Activated T-cell treated with anti-CD3 and anti-CD28 coated beads for 24 hours (primary cell): ENCODE measurements at regions not wholly inside any gene's neighbourhood (a gene's known extent, or its start where the extent isn't known, plus 50 kb on each side); places are given as distances from the start of the nearest gene placed in this dataset.
"Not testable (repeated sequence)": the region's sequence is repeated elsewhere in the genome, so short reads cannot be mapped to it uniquely, and the experiment has no call there.

Experiments used
- DNase-seq: peaks from one replicate; pipeline ENCODE4 v3.0.0-alpha.2; 2020; ENCODE audit warnings: low read depth

DNA sequence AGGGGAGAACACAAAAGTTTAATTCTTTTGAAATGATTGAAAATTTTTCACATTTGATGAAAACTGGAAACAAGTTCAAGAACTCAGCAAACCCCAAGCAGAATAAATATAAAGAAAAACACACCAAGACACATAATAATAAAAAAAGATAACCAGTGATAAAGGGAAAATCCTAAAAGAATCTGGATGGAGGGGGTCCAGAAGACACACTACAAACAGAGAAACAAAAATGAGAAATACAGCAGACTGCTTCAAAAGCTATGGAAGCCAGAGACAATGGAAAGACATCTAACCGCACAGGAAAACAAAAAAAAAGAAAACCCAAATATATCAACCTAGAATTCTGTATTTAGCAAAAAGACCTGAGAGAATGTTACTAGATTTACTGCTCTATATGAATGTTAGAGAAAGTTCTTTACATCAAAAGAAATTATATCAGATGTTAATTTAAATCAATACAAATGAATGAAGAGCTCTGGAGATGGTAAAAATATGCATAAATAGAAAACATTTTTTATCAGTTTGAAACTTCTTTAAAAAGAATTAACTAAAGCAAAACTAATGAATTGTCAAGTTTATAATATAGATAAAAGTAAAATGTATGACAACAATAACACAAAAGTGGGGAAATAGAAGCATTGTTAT, 310.7 kb upstream of the PREP start:
- no peak for DNase-seq

DNA sequence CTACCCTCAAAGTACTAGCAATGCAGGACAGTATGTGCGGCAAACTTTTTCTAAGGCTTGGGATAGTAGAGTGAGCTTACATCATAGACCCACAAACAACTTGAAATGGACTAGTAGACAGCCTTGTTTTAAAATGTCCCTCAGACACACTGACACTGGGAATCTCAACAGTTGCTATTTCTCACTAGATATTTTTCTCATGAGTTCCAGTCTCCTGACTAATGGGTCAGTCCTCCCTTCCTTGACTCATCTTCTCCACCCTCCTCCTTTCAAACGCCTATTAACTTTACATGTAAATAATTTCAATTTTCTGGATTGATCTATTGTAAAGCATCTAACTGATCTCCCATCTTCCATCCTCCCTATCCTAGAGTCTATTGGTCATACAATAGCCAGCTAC, 308.3 kb upstream of the PREP start:
- DNase-seq = no peak

DNA sequence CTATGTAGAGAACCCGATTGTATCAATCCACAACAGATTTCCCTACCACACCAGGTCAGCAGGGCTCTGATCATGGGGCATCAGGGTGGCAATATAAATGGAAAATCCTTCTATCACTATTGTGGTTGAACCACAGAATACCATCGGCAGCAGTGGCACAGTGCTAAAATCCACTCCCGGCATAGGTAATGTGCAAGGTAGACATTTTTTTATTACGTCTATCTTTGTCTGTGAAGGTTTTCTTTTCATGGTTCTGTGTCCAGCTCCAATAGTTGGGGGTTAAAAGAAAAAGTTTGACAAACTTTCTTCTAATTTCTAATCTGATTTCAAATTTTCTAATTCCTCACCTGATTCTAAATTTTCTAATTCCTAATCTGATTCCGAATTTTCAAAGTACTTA, 302.7 kb upstream of the PREP start:
- no peak for DNase-seq

DNA sequence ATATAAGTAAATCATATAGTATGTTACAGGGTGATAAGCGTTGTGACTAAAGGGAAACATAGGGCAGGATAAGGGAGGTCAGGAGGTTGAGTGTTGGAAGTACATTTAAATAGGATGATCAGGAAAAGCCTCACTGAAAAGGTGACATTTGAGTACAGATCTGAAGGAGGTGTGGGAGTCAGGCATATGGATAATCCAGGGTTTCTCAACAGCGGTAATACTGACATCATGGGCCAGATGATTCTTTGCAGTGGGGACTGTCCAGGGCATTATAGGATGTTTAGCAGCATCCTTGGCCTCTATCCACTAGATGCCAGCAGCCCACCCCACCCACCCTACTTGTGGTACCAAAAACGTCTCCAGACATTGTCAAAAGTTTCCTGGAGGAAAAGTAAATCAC, 292.6 kb upstream of the PREP start:
- DNase-seq = no peak

DNA sequence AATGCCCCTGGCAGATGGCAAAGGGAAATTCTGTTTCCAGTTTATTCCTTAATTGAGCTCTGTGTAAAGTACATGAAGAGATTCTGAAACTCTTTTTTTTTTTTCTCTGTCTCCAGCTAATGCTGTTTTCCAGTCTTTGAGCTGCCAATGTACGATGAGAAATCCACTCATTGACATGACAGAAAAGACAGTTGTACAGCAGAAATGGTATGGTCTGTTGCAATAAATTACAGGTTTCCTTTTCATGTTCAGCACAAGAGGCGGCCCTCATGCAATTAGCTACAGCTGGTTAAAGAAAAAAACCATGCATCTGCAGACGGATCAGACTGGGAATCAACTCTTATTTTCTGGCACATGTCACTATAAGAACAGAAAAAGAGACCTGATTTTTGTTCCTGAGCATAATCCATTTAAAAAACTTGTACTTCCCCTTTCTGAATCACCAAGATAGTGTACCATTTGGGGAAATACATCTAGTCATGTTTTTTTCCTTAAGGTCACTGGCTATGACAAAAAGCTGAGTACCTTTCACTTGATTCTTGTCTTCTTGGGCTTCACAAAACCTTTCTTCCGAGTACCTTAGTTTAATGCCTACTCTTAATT, 289.8 kb upstream of the PREP start:
- no peak for DNase-seq

DNA sequence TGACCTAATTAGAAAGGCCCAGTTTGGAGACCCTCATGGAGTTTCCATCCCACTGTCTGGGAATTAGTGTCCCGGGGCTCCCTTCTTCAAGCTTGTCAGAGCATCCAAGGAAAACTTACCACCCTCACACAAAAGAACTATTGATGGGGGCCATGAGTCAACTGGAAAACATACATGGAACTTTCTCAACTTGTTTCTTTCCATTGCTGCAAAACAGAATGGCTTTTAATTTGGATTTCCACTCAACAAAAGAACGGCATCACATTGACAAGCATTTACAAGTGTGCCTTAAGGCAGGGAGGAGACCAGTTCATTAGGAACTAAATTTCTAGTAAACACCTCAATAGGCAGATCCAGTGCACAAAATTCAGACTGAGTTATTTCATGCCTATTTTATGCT, 289.1 kb upstream of the PREP start:
- no peak for DNase-seq

DNA sequence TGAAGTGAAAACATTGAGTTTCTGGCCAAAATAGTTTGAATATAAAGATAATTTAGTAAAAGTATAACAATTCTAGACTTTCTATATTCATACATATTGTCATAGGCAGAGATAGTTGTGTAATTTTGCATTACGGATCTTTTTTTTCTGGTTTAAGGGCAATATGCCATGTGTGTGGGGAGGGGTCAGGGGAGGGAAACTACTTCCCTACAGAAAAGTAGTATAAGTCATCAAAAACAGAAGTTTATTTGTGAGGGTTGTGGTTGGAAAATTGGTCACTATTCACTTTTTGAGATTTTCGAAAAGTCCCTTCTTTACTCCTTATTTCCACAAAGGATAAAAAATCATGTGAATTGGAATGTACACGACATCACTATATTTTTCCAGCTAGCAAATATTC, 288.2 kb upstream of the PREP start:
- DNase-seq = no peak

DNA sequence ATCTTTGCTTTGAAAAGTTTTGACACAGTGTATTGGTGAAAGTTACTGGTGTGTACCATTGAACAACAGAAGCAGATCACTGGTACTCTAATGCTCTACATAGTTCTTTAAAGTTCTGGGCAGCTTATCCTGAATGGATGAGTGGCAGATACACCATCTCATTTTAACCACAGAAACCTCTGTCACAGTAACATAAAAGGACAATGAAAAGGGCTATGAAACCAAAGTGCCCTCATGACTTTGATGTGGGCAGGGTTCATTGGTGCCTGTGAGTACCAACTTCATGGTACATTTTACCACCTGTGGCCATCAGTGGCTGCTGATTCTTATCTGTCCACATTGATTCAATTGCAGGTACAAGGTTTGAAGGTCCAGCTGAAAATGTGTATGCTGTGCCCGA, 285.7 kb upstream of the PREP start:
- no peak for DNase-seq

DNA sequence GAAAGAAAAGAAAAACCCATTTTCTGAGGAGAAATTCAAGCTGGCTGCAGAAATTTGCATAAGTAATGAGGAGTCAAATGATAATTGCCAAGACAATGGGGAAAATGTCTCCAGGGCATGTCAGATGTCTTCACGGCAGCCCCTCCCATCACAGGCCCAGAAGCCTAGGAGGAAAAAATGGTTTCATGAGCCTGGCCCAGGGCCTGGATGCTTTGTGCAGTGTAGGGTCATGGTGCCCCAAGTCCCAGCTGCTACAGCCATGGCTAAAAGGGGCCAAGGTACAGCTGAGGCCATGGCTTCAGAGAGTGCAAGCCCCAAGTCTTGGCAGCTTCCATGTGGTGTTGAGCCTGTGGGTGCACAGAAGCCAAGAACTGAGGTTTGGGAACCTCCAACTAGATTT, 283.9 kb upstream of the PREP start:
- DNase-seq = not testable (repeated sequence)

DNA sequence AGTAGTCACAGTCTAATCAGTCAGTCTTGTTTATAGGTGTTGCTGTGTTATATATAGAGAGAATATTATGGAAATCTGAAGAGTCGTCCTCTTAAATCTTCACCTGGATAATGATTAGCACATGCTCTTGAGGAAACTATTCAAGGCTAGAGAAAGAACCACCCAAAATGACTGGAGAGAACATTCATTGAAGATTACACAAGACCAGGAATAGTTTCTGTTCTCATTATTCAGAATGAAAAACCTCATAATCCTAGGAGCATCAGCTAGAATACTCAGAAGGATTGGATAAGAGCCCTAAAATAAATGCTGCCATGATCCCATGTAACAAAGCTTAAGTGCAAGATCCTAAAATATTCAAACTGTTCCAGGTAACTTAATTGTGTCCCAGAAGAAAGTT, 278.2 kb upstream of the PREP start:
- no peak for DNase-seq

DNA sequence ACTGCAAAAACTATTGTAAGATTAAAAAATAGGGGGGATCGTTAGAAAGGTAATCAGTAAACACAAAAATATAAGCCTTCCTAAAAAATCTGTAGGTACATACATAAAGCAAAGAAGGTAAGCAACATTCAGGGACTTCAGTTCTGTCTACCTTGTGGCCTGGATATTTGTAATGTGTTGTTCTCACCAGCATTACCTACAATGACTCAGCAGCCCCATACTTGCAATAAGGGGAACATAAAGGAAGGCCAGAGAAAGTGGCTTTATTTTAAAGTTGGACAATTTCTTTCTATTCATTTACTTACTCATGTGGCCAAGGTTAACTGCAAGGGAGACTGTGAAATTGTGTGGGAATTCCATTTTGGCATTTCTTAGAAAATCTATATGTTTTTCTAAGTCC, 277.2 kb upstream of the PREP start:
- no peak for DNase-seq

DNA sequence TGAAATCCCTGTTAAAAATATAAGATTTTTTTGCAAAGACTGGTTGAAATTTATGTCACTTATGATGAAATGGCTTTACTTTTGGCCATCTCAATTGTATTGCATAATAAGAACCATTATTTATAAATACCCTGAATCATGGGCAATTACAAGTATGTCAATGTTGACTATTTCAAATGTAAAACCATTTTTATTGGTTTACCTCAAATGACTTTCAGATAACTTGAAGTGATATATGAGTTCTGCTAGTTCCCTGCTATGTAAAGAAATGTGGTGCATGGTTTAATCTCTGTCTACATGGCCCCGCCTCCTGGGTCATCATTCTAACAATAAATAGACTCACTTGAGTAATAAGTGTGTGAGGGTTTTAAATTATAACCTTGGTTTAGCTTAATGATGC, 275.6 kb upstream of the PREP start:
- no peak for DNase-seq

DNA sequence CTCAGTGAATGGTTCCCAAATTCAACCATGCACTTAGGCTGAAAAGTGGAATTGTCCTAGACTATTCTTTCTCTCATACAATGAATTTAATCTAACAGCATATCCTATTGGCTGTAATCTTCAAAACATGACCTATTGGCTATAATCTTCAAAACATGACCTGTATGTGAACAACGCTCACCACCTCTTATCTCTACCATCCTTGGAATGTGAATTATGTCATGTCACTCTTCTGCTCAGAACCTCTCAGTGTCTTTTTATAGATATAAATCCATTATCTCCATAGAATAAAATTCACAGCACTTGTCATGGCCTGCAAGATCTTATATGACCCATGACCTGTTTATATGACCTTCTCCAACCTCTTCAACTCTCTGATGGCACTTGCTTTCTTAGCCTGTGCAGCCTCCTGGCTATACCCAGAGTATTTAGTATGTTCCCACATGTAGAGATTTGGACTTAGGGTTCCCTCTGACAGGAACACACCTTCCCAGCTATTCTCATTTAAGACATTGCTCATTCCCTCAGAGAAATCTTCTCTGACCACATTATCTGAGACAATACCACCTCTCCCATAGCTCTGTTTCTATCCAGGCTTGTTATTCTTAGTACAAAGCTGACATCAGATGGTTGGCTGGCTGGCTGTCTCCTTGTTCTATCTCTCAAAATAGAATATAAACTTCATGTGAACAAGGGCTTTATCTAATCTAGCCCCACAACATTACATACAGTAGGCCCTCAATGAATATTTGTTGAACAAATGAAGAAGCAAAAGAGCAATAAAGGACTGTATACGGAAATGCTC, 275.0 kb upstream of the PREP start:
- DNase-seq = no peak

DNA sequence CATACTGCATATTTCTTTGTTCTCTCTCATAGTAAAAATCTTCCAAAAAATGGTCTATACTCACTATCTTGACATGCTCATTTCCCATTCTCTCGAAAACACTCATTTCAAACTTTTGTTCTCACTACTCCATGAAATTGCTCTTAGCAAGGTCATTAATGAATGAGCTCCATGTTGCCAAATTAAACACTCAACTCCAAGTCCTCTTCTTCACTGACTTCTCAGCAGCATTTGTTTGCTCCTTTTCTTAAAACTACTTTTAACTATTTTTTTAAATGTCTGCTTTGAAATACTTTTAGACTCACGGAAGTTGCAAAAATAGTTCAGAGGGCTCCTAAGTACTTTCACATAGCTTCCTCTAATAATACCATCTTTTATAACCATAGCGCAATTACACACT, 274.0 kb upstream of the PREP start:
- DNase-seq = no peak

DNA sequence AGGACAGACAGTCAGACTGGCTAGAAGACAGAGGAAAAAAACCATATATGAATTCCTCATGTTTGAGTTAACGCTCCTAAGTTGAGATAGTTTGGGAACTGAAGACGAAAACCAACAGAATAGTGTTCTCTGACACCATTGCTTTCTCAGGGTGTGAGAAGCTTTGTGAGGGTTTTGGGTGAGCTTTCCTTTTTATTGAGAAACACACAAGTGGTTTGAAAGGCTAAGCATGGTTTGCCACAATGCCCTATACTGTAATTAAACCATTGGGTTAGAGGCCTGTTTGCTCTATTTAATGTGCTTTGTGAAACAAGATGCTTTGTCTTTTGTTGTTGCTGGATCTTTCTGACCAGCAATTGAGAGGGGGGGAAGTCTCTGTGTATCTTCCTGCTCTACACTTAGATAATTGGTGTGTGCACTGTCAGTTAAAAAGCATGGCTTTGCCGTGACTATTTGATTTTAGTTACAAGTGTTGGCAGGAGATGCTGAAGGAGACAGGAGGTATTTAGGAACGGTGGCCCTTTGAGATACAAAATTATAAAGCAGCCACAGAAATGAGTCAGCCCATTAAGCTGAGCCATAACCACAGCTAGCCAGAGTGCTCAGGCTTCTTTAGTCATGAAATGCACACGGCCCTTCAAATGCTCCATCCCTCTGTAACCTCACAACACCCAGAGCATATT, 273.0 kb upstream of the PREP start:
- DNase-seq = no peak

DNA sequence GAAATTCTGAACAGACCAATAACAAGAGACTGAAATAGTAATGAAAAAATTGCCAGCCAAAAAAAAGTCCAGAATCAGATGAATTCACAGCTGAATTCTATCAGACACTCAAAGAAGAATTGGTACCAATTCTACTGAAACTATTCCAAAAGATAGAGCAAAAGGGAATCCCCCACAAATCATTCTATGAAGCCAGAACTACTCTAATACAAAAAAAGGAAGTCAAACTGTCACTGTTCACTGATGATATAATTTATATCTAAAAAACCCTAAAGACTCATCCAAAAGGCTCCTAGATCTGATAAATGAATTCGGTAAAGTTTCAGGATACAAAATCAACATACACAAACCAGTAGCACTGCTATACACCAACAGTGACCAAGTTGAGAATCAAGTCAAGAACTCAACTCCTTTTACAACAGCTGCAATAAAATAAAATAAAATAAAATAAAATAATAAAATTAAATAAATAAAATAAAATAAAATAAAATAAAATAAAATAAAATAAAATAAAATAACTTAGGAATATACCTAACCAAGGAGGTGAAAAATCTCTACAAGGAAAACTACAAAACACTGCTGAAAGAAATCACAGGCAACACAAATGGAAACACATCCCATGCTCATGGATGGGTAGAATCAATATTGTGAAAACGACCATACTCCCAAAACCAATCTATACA, 270.1 kb upstream of the PREP start:
- not testable (repeated sequence) for DNase-seq

DNA sequence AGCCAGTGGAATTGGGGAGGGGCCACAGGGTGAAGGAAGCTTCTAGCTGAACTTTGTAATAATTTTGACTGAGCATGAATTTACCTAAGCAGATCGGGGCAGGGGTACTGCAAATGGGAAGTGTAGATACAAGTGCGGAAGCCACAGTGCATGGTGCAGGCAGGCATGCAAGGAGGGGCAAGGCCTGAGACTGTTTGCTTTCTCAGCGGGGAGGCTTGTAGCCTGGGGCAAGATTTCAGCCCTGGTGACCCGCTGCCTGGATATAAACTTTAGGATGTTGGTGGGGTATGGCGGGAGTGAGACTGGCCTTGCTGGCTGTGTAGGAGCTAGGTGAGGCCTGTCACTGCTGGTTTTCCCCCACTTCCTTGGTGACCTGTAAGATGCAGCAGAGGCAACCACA, 266.4 kb upstream of the PREP start:
- no peak for DNase-seq

DNA sequence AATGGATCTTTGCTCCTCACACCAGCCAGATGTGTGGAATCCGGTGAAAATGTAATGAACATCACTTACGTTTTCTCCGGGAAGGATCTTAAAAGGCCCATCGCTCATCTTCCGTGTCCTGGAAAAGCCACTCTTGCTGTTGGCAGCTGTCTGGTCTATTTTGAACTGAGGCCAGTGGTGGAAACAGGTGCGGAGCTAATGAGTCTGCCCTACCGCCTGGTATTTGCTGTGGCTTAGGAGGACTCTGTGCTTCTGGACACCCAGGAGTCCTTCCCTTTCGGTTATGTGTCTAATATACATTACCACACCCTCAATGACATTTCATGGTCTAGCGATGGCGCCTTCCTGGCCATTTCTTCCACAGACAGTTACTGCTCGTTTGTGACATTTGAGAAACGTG, 264.2 kb upstream of the PREP start:
- no peak for DNase-seq

DNA sequence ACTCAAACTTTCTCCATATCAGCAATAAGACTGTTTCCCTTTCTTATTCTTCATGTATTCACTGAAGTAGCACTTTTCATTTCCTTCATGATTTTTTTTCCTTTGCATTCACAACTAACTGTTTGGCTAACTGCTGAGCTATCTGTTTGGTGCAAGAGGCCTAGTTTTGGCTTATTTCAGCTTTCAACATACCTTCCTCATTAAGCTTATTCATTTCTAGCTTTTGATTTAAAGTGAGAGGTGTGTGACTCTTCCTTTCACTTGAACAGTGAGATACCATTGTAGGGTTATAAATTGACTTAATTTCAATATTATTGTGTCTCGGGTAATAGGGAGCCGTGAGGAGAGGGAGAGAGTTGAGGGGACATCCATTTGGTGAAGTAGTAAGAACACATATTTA, 262.0 kb upstream of the PREP start:
- DNase-seq = no peak

DNA sequence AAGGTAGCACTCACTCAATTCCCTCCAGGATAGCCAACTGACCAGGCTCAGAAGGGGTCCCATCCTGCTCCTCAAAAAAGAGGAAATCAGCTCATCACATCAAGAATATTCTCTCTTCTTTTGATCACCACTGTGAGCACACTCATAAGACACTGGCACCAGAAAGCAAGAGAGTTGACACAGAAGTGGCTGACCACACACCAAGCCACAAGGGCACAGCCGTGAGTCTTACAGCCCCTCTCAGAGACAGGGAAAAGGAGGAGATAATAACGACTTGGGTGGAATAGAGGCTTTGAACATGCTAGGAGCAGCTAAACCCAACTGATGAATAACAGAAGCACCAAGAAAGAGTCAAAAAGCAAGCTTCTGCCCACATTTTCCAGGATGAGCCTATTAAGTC, 249.1 kb upstream of the PREP start:
- DNase-seq = no peak

DNA sequence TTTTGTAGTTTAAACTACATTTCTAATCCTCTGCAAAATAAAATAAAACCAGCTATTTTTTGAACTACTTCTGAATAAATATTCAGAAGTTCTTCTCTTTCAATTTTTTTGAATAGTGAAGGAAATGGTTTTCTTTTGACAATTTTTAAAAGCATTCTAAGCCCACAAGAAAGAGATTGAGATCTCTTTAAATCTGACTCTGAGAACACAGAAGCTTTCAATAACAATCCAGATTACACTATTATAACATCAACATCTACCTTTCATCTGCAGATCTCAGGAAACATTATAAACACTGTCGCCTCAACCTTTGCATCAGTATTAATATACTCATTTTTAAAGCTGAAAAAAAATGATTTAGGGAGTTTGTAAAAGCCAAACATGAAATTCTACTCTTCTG, 247.5 kb upstream of the PREP start:
- no peak for DNase-seq

DNA sequence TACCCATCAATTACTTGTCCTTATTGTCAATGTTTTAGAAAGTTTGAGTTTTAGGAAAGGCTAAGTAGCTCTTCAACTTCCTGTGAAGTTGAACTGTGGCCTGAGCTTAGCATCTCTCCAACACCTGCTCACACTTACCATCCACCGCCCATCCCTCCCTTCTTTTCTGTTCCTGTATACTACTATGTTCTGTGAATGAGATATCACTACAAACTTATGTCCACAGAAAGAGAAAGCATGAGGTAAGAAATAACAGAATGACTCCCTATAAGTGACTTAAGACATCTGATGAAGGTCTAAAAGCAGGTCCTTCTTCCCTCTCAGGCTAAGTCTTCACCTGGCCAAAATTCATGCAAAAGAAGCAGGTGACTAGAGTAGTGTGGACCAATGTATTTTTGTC, 246.3 kb upstream of the PREP start:
- no peak for DNase-seq

DNA sequence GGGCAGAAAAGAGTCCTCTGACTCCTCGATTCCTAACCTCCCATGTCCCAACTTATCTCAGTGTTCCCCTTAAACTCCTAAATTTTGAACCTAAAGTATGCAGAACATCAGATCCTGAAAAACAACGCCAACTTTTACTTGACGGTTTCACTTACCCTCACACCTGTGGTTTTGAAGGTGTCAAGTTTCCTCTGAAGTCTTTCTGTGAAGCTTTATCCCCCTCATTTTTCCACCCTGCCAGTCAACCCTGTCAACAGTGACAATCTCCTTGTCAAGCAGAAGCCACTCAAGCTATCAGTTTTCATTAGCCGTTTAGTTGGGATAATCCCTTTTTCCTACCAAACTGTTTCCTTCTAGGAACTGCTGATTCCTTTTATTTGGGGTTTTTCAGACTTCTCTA, 245.4 kb upstream of the PREP start:
- DNase-seq = no peak
